IMR-90 (cell line): ENCODE measurements at regions not wholly inside any gene's neighbourhood (a gene's known extent, or its start where the extent isn't known, plus 50 kb on each side); places are given as distances from the start of the nearest gene placed in this dataset.

Experiments used
- ATAC-seq: fragments of 200-7000 bp; cut with Tn5 transposase; 2 replicates; pipeline ENCODE4 v1.9.1; 2020; ENCODE audit warnings: low read depth, mild to moderate bottlenecking, moderate library complexity
- BruUV-seq: library from RNA; stranded (reverse); fragments of 400-500 nt; replicated peaks from 2 replicates; lab custom pipeline; 2021; lab: Mats Ljungman, UMichigan
- CTCF ChIA-PET: fragments of 300-600 bp; formaldehyde crosslinking; extraction: SDS; loops from one replicate; lab custom pipeline; 2021; ENCODE audit warnings: antibody characterized with exemption; lab: Yijun Ruan, JAX
- POLR2A ChIA-PET: fragments of 300-600 bp; sonication (Branson Sonifier 250); formaldehyde crosslinking; loops from one replicate; lab custom pipeline; 2022; ENCODE audit warnings: antibody characterized with exemption; ENCODE audit not compliant: unreplicated experiment; lab: Charles Lee
- DNase-seq: peaks from one replicate; pipeline ENCODE4 v3.0.0; 2013
- H2AFZ ChIP-seq: replicated peaks from 2 replicates; pipeline ENCODE3; 2013; ENCODE audit warnings: low read length, mild to moderate bottlenecking; ENCODE audit not compliant: poor library complexity
- H2AK5ac ChIP-seq: 2 replicates; pipeline ENCODE4 v1.6.1; 2013; ENCODE audit warnings: low read depth, low read length, inconsistent platforms
- H2AK9ac ChIP-seq: replicated peaks from 2 replicates; pipeline ENCODE3; 2013; ENCODE audit warnings: mild to moderate bottlenecking, low read depth, low read length, moderate library complexity; ENCODE audit not compliant: poor library complexity
- H2BK120ac ChIP-seq: 2 replicates; pipeline ENCODE4 v1.6.1; 2013; ENCODE audit warnings: low read depth, low read length, inconsistent platforms
- H2BK15ac ChIP-seq: 3 replicates; pipeline ENCODE4 v1.6.1; 2013; ENCODE audit warnings: low read depth, low read length, inconsistent platforms
- H2BK20ac ChIP-seq: 2 replicates; pipeline ENCODE4 v1.6.1; 2013; ENCODE audit warnings: low read depth, mild to moderate bottlenecking, inconsistent platforms, low read length, moderate library complexity
- H2BK5ac ChIP-seq: 2 replicates; pipeline ENCODE4 v1.6.1; 2013; ENCODE audit warnings: mild to moderate bottlenecking, low read depth, low read length, inconsistent platforms; ENCODE audit not compliant: poor library complexity, severe bottlenecking
- H3K14ac ChIP-seq: replicated peaks from 2 replicates; pipeline ENCODE4 v1.6.1; 2013; ENCODE audit warnings: low read depth, low read length, inconsistent platforms
- H3K18ac ChIP-seq: 2 replicates; pipeline ENCODE4 v1.6.1; 2013; ENCODE audit warnings: low read depth, low read length, control low read depth
- H3K23ac ChIP-seq: 2 replicates; pipeline ENCODE4 v1.6.1; 2013; ENCODE audit warnings: low read depth, low read length, inconsistent platforms
- H3K27ac ChIP-seq: 2 replicates; pipeline ENCODE4 v1.5.1; 2013; ENCODE audit warnings: mild to moderate bottlenecking, control low read depth, low read length; ENCODE audit not compliant: insufficient read depth
- H3K27me3 ChIP-seq: 2 replicates; pipeline ENCODE4 v1.6.1; 2013; ENCODE audit warnings: low read length; ENCODE audit not compliant: control insufficient read depth, insufficient read depth
- H3K36me3 ChIP-seq: 2 replicates; pipeline ENCODE4 v1.6.1; 2013; ENCODE audit warnings: low read length, mixed read lengths; ENCODE audit not compliant: control insufficient read depth, insufficient read depth
- H3K4ac ChIP-seq: 2 replicates; pipeline ENCODE4 v1.6.1; 2013; ENCODE audit warnings: low read depth, low read length, inconsistent platforms
- H3K4me1 ChIP-seq: 2 replicates; pipeline ENCODE4 v1.6.1; 2013; ENCODE audit warnings: low read length, mixed read lengths; ENCODE audit not compliant: control insufficient read depth, insufficient read depth
- H3K4me2 ChIP-seq: 2 replicates; pipeline ENCODE4 v1.6.1; 2013; ENCODE audit warnings: low read depth, mild to moderate bottlenecking, control low read depth, low read length, moderate library complexity
- H3K4me3 ChIP-seq: 2 replicates; pipeline ENCODE4 v1.5.1; 2013; ENCODE audit warnings: low read depth, mild to moderate bottlenecking, control low read depth, low read length, moderate library complexity; ENCODE audit not compliant: insufficient read depth
- H3K56ac ChIP-seq: 2 replicates; pipeline ENCODE4 v1.6.1; 2013; ENCODE audit warnings: low read length, inconsistent platforms; ENCODE audit not compliant: insufficient read depth; ENCODE audit errors: extremely low read depth
- H3K79me1 ChIP-seq, 2 experiments: 2 replicates each; pipeline ENCODE4 v1.6.1; 2013; ENCODE audit warnings: low read length in 2 of 2, inconsistent platforms in 1 of 2, low read depth in 1 of 2
- H3K9ac ChIP-seq: 2 replicates; pipeline ENCODE4 v1.6.1; 2013; ENCODE audit warnings: low read depth, low read length, control low read depth
- H3K9me1 ChIP-seq: 2 replicates; pipeline ENCODE4 v1.6.1; 2013; ENCODE audit warnings: low read length, inconsistent platforms; ENCODE audit not compliant: insufficient read depth
- H3K9me3 ChIP-seq: 2 replicates; pipeline ENCODE4 v1.6.1; 2013; ENCODE audit warnings: low read length; ENCODE audit not compliant: control insufficient read depth, insufficient read depth
- H4K20me1 ChIP-seq: 2 replicates; pipeline ENCODE4 v1.6.1; 2013; ENCODE audit warnings: low read length, inconsistent platforms; ENCODE audit not compliant: insufficient read depth
- H4K5ac ChIP-seq: 2 replicates; pipeline ENCODE4 v1.6.1; 2013; ENCODE audit warnings: mild to moderate bottlenecking, low read depth, low read length, control low read depth
- H4K8ac ChIP-seq, 2 experiments: 2 replicates each; pipeline ENCODE4 v1.6.1; 2013; ENCODE audit warnings: low read depth in 2 of 2, low read length in 2 of 2, control low read depth in 1 of 2, inconsistent platforms in 1 of 2
- H4K91ac ChIP-seq: 2 replicates; pipeline ENCODE4 v1.6.1; 2013; ENCODE audit warnings: low read depth, low read length, inconsistent platforms; ENCODE audit not compliant: insufficient read depth
- RAD21 ChIP-seq: IDR thresholded peaks from 2 replicates; pipeline ENCODE4 v1.6.1; 2012; ENCODE audit warnings: low read length, improper control_type of control experiment
- WGBS, 2 experiments: methylation state at CpG; one replicate each; pipeline versions ENCODE4 v1.1.5 to v1.1.7; 2013; ENCODE audit warnings: missing lambda C conversion rate in 2 of 2; ENCODE audit not compliant: insufficient read length in 1 of 2; ENCODE audit errors: extremely low coverage in 2 of 2; 5-methylcytosine and 5-hydroxymethylcytosine counted together
- dilution Hi-C: fragments of 300-500 bp; cut with HindIII; formaldehyde crosslinking; loops from one replicate; pipeline ENCODE4 v1.14.3; 2018; ENCODE audit warnings: low sequenced_read_pairs; ENCODE audit not compliant: unreplicated experiment
- in situ Hi-C: fragments of 300-500 bp; cut with MboI; formaldehyde crosslinking; loops from 3 replicates; pipeline ENCODE4 v1.14.3; 2019; ENCODE audit warnings: low sequenced_read_pairs, inconsistent platforms, mixed read lengths
- intact Hi-C: fragments of 100-400 bp; cut with micrococcal nuclease; formaldehyde crosslinking; loops from 2 replicates; pipeline ENCODE4 v1.10.0; 2022

DNA sequence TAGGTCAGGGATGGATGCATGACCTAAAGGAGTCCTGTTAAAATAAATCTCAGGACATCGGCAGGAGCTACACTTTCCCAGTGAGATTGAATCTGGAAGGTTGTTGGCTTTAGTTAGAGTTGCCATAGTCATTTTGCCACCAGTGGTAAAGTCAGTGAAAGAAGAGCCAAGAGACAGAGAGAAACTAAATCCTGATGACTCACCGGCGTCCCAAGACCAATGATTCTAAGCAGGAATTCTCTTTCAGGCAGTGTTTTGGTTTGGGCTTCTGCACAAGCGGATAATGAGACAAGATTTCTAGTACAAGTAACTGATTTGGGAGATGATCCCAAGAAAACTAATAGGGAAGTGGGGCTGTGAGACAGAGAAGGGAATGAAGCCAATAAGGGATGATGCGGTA lies 88.8 kb upstream of the ETS2 start:
- no peak overlapping the region for H3K9ac ChIP-seq
- H4K8ac ChIP-seq: no peak overlapping the region
- DNase-seq: peak; percentile 12
- no peak overlapping the region for H3K4ac ChIP-seq
- H2BK5ac ChIP-seq: no peak overlapping the region
- H4K5ac ChIP-seq: no peak overlapping the region
- no peaks in the 10 kb centered on the region for H3K36me3 ChIP-seq
- no peak overlapping the region for H3K18ac ChIP-seq
- no peak overlapping the region for H2BK20ac ChIP-seq
- no peak overlapping the region for H2BK120ac ChIP-seq
- H3K79me1 ChIP-seq: no peaks in the 10 kb centered on the region
- ChIA-PET POLR2A (no interaction called here), CTCF (no interaction called here)
- H3K23ac ChIP-seq: no peak overlapping the region
- H3K56ac ChIP-seq: no peak overlapping the region
- in situ Hi-C loops: loop anchor here (10.0 kb wide), 1 partner anchor 192 kb away; no protein-coding TSS in a partner anchor
- ATAC-seq: no peak; the same call in 1 of the 2 replicates
- H3K9me3 ChIP-seq: no peaks in the 10 kb centered on the region
- WGBS, 2 experiments: 94% methylated on average over 2 of the region's 5 CpGs; no CpG with 5 or more reads in 1 of the 2 experiments
- H3K27me3 ChIP-seq: peaks cover 50% of the 10 kb centered on the region
- H4K91ac ChIP-seq: no peak overlapping the region
- H3K14ac ChIP-seq: no peak overlapping the region
- intact Hi-C loops: no loop called here
- BruUV-seq: no TSS peak
- no peak for TF ChIP-seq RAD21
- H3K4me2 ChIP-seq: no peak overlapping the region
- H3K27ac ChIP-seq: no peak overlapping the region
- H2AFZ ChIP-seq: no peak overlapping the region
- no peak overlapping the region for H2AK9ac ChIP-seq
- H3K9me1 ChIP-seq: no peaks in the 10 kb centered on the region
- dilution Hi-C loops: no loop called here
- H2BK15ac ChIP-seq: no peak overlapping the region
- no peak overlapping the region for H3K4me3 ChIP-seq
- H2AK5ac ChIP-seq: no peak overlapping the region
- no peaks in the 10 kb centered on the region for H4K20me1 ChIP-seq
- no peaks in the 10 kb centered on the region for H3K4me1 ChIP-seq
